IMR-90 (cell line): ENCODE measurements at regions not wholly inside any gene's neighbourhood (a gene's known extent, or its start where the extent isn't known, plus 50 kb on each side); places are given as distances from the start of the nearest gene placed in this dataset.

Experiments
- CTCF ChIP-seq: conservative IDR thresholded peaks from 2 replicates; pipeline ENCODE4 v1.5.1; 2012; ENCODE audit warnings: mild to moderate bottlenecking, low read depth, low read length, improper control_type of control experiment
- SMC3 ChIP-seq: fragments of 150-350 bp; IDR thresholded peaks from 2 replicates; pipeline ENCODE4 v1.6.1; 2016; ENCODE audit warnings: low read depth, mild to moderate bottlenecking, antibody characterized with exemption, low read length, moderate library complexity

GRCh38 chr3:106275592-106275991 is 406.8 kb upstream of the CBLB start:
- TF ChIP-seq SMC3, result no peak
- no peak for TF ChIP-seq CTCF
